Endometrium (tissue), 2 donors: ENCODE measurements at regions not wholly inside any gene's neighbourhood (a gene's known extent, or its start where the extent isn't known, plus 50 kb on each side); places are given as distances from the start of the nearest gene placed in this dataset.
A peak's percentile ranks its signal among the peaks of the same experiment; 100 is the strongest.
"Not testable (repeated sequence)": the region's sequence is repeated elsewhere in the genome, so short reads cannot be mapped to it uniquely, and the experiment has no call there.

Source experiments
- FAIRE-seq: peaks from 2 replicates; lab custom pipeline; 2012; peaks lifted over from hg19 to GRCh38; lab: Jason Lieb, UNC
- donor health status: control.
- donor health status: control.

GRCh38 chr18:79579807-79580497 is 99.7 kb upstream of the CTDP1 start:
- no peak for FAIRE-seq

GRCh38 chr18:79580498-79581171 is 99.0 kb upstream of the CTDP1 start:
- FAIRE-seq = no peak

- no peak for FAIRE-seq
Observed at GRCh38 chr18:79581406-79581805, 98.2 kb upstream of the CTDP1 start.

- no peak for FAIRE-seq
Observed at GRCh38 chr18:79581911-79582310, 97.7 kb upstream of the CTDP1 start.

- no peak for FAIRE-seq
Observed at GRCh38 chr18:79582978-79583377, 96.6 kb upstream of the CTDP1 start.

GRCh38 chr18:79583426-79583825 is 96.2 kb upstream of the CTDP1 start:
- no peak for FAIRE-seq

GRCh38 chr18:79583984-79584401 is 95.6 kb upstream of the CTDP1 start:
- FAIRE-seq = no peak

GRCh38 chr18:79584491-79585394 is 94.9 kb upstream of the CTDP1 start:
- no peak for FAIRE-seq

GRCh38 chr18:79585395-79586370 is 93.9 kb upstream of the CTDP1 start:
- no peak for FAIRE-seq

- no peak for FAIRE-seq
Observed at GRCh38 chr18:79586436-79587225, 93.0 kb upstream of the CTDP1 start.

GRCh38 chr18:79587226-79587741 is 92.3 kb upstream of the CTDP1 start:
- FAIRE-seq = no peak

- no peak for FAIRE-seq
Observed at GRCh38 chr18:79587779-79588635, 91.6 kb upstream of the CTDP1 start.

- FAIRE-seq = peak; percentile 89
Observed at GRCh38 chr18:79588636-79589481, 90.7 kb upstream of the CTDP1 start.

GRCh38 chr18:79589601-79590091 is 90.0 kb upstream of the CTDP1 start:
- FAIRE-seq = no peak

GRCh38 chr18:79590191-79591031 is 89.2 kb upstream of the CTDP1 start:
- no peak for FAIRE-seq

GRCh38 chr18:79591032-79591308 is 88.6 kb upstream of the CTDP1 start:
- no peak for FAIRE-seq

- FAIRE-seq = not testable (repeated sequence)
Observed at GRCh38 chr18:79592684-79593083, 86.9 kb upstream of the CTDP1 start.
